ENCODE measurements at regions not wholly inside any gene's neighbourhood (a gene's known extent, or its start where the extent isn't known, plus 50 kb on each side); places are given as distances from the start of the nearest gene placed in this dataset.

DNA sequence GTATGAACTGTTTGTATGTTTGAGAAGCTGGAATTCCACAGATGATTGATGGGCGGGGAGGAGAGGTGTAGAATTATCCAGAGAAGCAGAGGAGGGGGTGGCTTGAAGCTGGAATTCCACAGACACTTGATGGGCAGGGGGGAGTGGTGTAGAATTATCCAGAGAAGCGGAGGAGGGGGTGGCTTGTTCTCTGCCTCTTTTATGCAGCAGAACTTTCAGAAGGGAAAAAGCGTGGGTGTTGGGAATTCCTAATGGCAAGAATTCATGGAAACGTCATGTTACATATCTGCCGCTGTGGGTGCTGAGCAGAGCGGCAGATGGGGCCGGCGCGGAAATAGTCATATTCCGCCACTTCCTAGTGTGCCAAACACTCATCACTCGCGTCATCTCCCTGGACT, 167.9 kb upstream of the KCNG1 start:
- TF ChIP-seq, protein P1, sequence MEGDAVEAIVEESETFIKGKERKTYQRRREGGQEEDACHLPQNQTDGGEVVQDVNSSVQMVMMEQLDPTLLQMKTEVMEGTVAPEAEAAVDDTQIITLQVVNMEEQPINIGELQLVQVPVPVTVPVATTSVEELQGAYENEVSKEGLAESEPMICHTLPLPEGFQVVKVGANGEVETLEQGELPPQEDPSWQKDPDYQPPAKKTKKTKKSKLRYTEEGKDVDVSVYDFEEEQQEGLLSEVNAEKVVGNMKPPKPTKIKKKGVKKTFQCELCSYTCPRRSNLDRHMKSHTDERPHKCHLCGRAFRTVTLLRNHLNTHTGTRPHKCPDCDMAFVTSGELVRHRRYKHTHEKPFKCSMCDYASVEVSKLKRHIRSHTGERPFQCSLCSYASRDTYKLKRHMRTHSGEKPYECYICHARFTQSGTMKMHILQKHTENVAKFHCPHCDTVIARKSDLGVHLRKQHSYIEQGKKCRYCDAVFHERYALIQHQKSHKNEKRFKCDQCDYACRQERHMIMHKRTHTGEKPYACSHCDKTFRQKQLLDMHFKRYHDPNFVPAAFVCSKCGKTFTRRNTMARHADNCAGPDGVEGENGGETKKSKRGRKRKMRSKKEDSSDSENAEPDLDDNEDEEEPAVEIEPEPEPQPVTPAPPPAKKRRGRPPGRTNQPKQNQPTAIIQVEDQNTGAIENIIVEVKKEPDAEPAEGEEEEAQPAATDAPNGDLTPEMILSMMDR (IDR thresholded peaks at IDR 0.05) = no peak
- no peak for TF ChIP-seq POLR2A (IDR thresholded peaks at IDR 0.05)
